GM23338 (cell line): ENCODE measurements at regions not wholly inside any gene's neighbourhood (a gene's known extent, or its start where the extent isn't known, plus 50 kb on each side); places are given as distances from the start of the nearest gene placed in this dataset.

ENCODE experiments used
- ATAC-seq: fragments of 200-7000 bp; cut with Tn5 transposase; 3 replicates; pipeline ENCODE4 v1.9.1; 2020
- DNase-seq: peaks from one replicate; pipeline ENCODE4 v3.0.0-alpha.2; 2015; ENCODE audit warnings: low spot score
- H2AFZ ChIP-seq: fragments of 200-600 bp; sonication (generic); 2 replicates; pipeline ENCODE4 v1.8.0; 2016; ENCODE audit warnings: antibody characterized with exemption, mild to moderate bottlenecking, moderate library complexity
- H3F3A ChIP-seq: fragments of 200-600 bp; sonication (generic); replicated peaks from 2 replicates; pipeline ENCODE4 v1.8.0; 2017; ENCODE audit warnings: antibody characterized with exemption, mixed run types, low read depth
- H3K27ac ChIP-seq: fragments of 200-600 bp; sonication (generic); 2 replicates; pipeline ENCODE4 v1.6.1; 2016; ENCODE audit warnings: low read depth
- H3K27me3 ChIP-seq: fragments of 200-600 bp; sonication (generic); 2 replicates; pipeline ENCODE4 v1.8.0; 2016; ENCODE audit warnings: mild to moderate bottlenecking, mixed run types, moderate library complexity; ENCODE audit not compliant: insufficient read depth
- H3K36me3 ChIP-seq: fragments of 200-600 bp; sonication (generic); 2 replicates; pipeline ENCODE4 v1.8.0; 2016; ENCODE audit warnings: mild to moderate bottlenecking; ENCODE audit not compliant: insufficient read depth
- H3K4me1 ChIP-seq: fragments of 200-600 bp; sonication (generic); 2 replicates; pipeline ENCODE4 v1.8.0; 2016; ENCODE audit warnings: mild to moderate bottlenecking, moderate library complexity; ENCODE audit not compliant: insufficient read depth
- H3K4me2 ChIP-seq: fragments of 200-600 bp; sonication (generic); 2 replicates; pipeline ENCODE4 v1.7.1; 2017; ENCODE audit warnings: mixed run types
- H3K4me3 ChIP-seq: fragments of 200-600 bp; sonication (generic); 2 replicates; pipeline ENCODE4 v1.6.1; 2016; ENCODE audit warnings: mixed run types
- H3K79me2 ChIP-seq: fragments of 200-600 bp; sonication (generic); replicated peaks from 2 replicates; pipeline ENCODE4 v1.8.0; 2017; ENCODE audit warnings: mild to moderate bottlenecking; ENCODE audit not compliant: insufficient read depth
- H3K9me2 ChIP-seq: fragments of 200-600 bp; sonication (generic); 2 replicates; pipeline ENCODE4 v1.8.0; 2017; ENCODE audit not compliant: insufficient read depth
- H4K20me1 ChIP-seq: fragments of 200-600 bp; sonication (generic); replicated peaks from 2 replicates; pipeline ENCODE4 v1.8.0; 2017; ENCODE audit warnings: mild to moderate bottlenecking; ENCODE audit not compliant: insufficient read depth
- H3K27ac Mint-ChIP-seq: 2 replicates; pipeline ENCODE4 v1.8.0; 2020; ENCODE audit warnings: inconsistent platforms, mild to moderate bottlenecking, moderate library complexity, mixed read lengths
- H3K27me3 Mint-ChIP-seq: 3 replicates; pipeline ENCODE4 v1.8.0; 2022; ENCODE audit warnings: low read depth, mild to moderate bottlenecking, moderate library complexity, mixed read lengths, inconsistent platforms; ENCODE audit not compliant: insufficient read depth, poor library complexity
- H3K36me3 Mint-ChIP-seq: 3 replicates; pipeline ENCODE4 v1.8.0; 2021; ENCODE audit warnings: low read depth, mild to moderate bottlenecking, inconsistent platforms, moderate library complexity, mixed read lengths
- H3K4me1 Mint-ChIP-seq: 3 replicates; pipeline ENCODE4 v1.8.0; 2020; ENCODE audit warnings: mild to moderate bottlenecking, inconsistent platforms, mixed read lengths
- H3K4me3 Mint-ChIP-seq: 3 replicates; pipeline ENCODE4 v1.8.0; 2021; ENCODE audit warnings: moderate library complexity, mild to moderate bottlenecking, inconsistent platforms, mixed read lengths
- H3K9me3 Mint-ChIP-seq: 3 replicates; pipeline ENCODE4 v1.8.0; 2020; ENCODE audit warnings: moderate library complexity, mild to moderate bottlenecking, inconsistent platforms, mixed read lengths
- CREB1 ChIP-seq: fragments of 250-450 bp; sonication (Bioruptor Pico); IDR thresholded peaks from 2 replicates; pipeline ENCODE4 v1.5.0; 2020; ENCODE audit warnings: low read depth, mild to moderate bottlenecking, moderate library complexity
- CTCF ChIP-seq, 2 experiments: fragments of 200-600 bp in 1 of 2; sonication (generic) in 1 of 2; conservative IDR thresholded peaks; 2 replicates each; pipeline versions ENCODE4 v1.5.1 to v1.6.1; 2016 to 2017; ENCODE audit warnings: antibody characterized with exemption in 2 of 2, low read depth in 2 of 2, mild to moderate bottlenecking in 2 of 2, moderate library complexity in 1 of 2
- ETS1 ChIP-seq: IDR thresholded peaks from 2 replicates; pipeline ENCODE4 v1.6.1; 2016; ENCODE audit warnings: antibody characterized with exemption
- EZH2 ChIP-seq: fragments of 200-600 bp; sonication (generic); IDR thresholded peaks from one replicate; pipeline ENCODE4 v1.8.0; 2017; ENCODE audit warnings: antibody characterized with exemption, mild to moderate bottlenecking, low read depth; ENCODE audit not compliant: unreplicated experiment
- EZH2phosphoT487 ChIP-seq: fragments of 200-600 bp; sonication (generic); IDR thresholded peaks from one replicate; pipeline ENCODE4 v1.8.1; 2018; ENCODE audit warnings: antibody characterized with exemption; ENCODE audit not compliant: unreplicated experiment
- JUNB ChIP-seq: IDR thresholded peaks from one replicate; pipeline ENCODE4 v1.6.1; 2016; ENCODE audit warnings: antibody characterized with exemption; ENCODE audit not compliant: unreplicated experiment
- NANOG ChIP-seq: IDR thresholded peaks from 2 replicates; pipeline ENCODE4 v1.6.1; 2016; ENCODE audit warnings: antibody characterized with exemption, borderline replicate concordance
- POLR2AphosphoS5 ChIP-seq: IDR thresholded peaks from 2 replicates; pipeline ENCODE4 v1.6.1; 2016; ENCODE audit warnings: antibody characterized with exemption, low read depth
- REST ChIP-seq: IDR thresholded peaks from one replicate; pipeline ENCODE4 v1.6.1; 2018; ENCODE audit warnings: antibody characterized with exemption; ENCODE audit not compliant: unreplicated experiment
- STAT1 ChIP-seq: IDR thresholded peaks from one replicate; pipeline ENCODE4 v1.6.1; 2016; ENCODE audit warnings: antibody characterized with exemption; ENCODE audit not compliant: unreplicated experiment
- ZNF114 ChIP-seq: fragments of 250-450 bp; sonication (Bioruptor Pico); IDR thresholded peaks from 2 replicates; pipeline ENCODE4 v1.5.0; 2020; ENCODE audit warnings: mild to moderate bottlenecking, moderate library complexity
- ZNF331 ChIP-seq: fragments of 250-450 bp; sonication (Bioruptor Pico); IDR thresholded peaks from 2 replicates; pipeline ENCODE4 v1.5.0; 2020; ENCODE audit warnings: low read depth, mild to moderate bottlenecking, moderate library complexity

GRCh38 chr18:61731178-61731577 lies 161.6 kb downstream of the RNF152 start:
- peaks cover 2% of the 10 kb centered on the region; the same call in 1 of the 2 replicates for H3K9me2 ChIP-seq
- no peaks in the 10 kb centered on the region for H3K79me2 ChIP-seq
- H4K20me1 ChIP-seq = no peaks in the 10 kb centered on the region
- no peaks in the 10 kb centered on the region for H3K4me1 Mint-ChIP-seq
- no peaks in the 10 kb centered on the region for H3K27me3 ChIP-seq
- H2AFZ ChIP-seq = no peak overlapping the region
- H3K4me1 ChIP-seq = no peaks in the 10 kb centered on the region
- no peaks in the 10 kb centered on the region for H3F3A ChIP-seq
- peaks cover 4% of the 10 kb centered on the region; the same call in 2 of the 3 replicates for H3K9me3 Mint-ChIP-seq
- H3K27ac Mint-ChIP-seq = no peak overlapping the region
- H3K4me3 Mint-ChIP-seq = no peak overlapping the region
- no peak overlapping the region for H3K4me2 ChIP-seq
- H3K27ac ChIP-seq = no peak overlapping the region
- H3K36me3 Mint-ChIP-seq = peaks cover 5% of the 10 kb centered on the region; the same call in 2 of the 3 replicates
- ATAC-seq (no peak), DNase-seq (no peak)
- H3K36me3 ChIP-seq = no peaks in the 10 kb centered on the region
- no peak overlapping the region for H3K4me3 ChIP-seq
- TF ChIP-seq EZH2 = no peak
- TF ChIP-seq ZNF331 (CRISPR knock-in tag) = no peak
- TF ChIP-seq REST = no peak
- no peak for TF ChIP-seq JUNB
- no peak for TF ChIP-seq STAT1
- TF ChIP-seq EZH2phosphoT487 = no peak
- peaks cover 6% of the 10 kb centered on the region for H3K27me3 Mint-ChIP-seq

GRCh38 chr18:61729322-61729721 lies 163.5 kb downstream of the RNF152 start:
- no peaks in the 10 kb centered on the region for H3K4me1 Mint-ChIP-seq
- ATAC-seq = no peak
- H2AFZ ChIP-seq = no peak overlapping the region
- TF ChIP-seq EZH2phosphoT487 = no peak
- TF ChIP-seq CTCF (conservative IDR thresholded peaks at IDR 0.05; ENCODE audit: low read depth in 2 of 2) = no peak
- TF ChIP-seq STAT1 = no peak
- TF ChIP-seq ZNF331 (CRISPR knock-in tag) = no peak
- TF ChIP-seq JUNB = no peak
- TF ChIP-seq ETS1 = no peak
- no peak for TF ChIP-seq NANOG
- no peak for TF ChIP-seq ZNF114 (CRISPR knock-in tag)
- no peak for TF ChIP-seq POLR2AphosphoS5
- no peak for TF ChIP-seq CREB1 (CRISPR knock-in tag)
- TF ChIP-seq REST = no peak

More at GRCh38 chr18:61729322-61729721, 163.5 kb downstream of the RNF152 start:
- Histone ChIP-seq H3K27me3 (no peaks in the 10 kb centered on the region), H3K9me2 (peaks cover 7% of the 10 kb centered on the region; the same call in 1 of the 2 replicates), H3K36me3 (peaks cover 7% of the 10 kb centered on the region; the same call in 1 of the 2 replicates), H3K4me3 (no peak overlapping the region), H3K79me2 (no peaks in the 10 kb centered on the region), H3F3A (no peaks in the 10 kb centered on the region), H3K4me2 (no peak overlapping the region), H3K27ac (no peak overlapping the region), H4K20me1 (no peaks in the 10 kb centered on the region), H3K4me1 (no peaks in the 10 kb centered on the region)
- Mint-ChIP-seq H3K27me3 (peaks cover 3% of the 10 kb centered on the region), H3K27ac (no peak overlapping the region), H3K36me3 (peaks cover 8% of the 10 kb centered on the region; the same call in 2 of the 3 replicates), H3K4me3 (no peak overlapping the region), H3K9me3 (peaks cover 8% of the 10 kb centered on the region; the same call in 2 of the 3 replicates)
- no peak for DNase-seq
